ENCODE measurements at regions not wholly inside any gene's neighbourhood (a gene's known extent, or its start where the extent isn't known, plus 50 kb on each side); places are given as distances from the start of the nearest gene placed in this dataset.

DNA sequence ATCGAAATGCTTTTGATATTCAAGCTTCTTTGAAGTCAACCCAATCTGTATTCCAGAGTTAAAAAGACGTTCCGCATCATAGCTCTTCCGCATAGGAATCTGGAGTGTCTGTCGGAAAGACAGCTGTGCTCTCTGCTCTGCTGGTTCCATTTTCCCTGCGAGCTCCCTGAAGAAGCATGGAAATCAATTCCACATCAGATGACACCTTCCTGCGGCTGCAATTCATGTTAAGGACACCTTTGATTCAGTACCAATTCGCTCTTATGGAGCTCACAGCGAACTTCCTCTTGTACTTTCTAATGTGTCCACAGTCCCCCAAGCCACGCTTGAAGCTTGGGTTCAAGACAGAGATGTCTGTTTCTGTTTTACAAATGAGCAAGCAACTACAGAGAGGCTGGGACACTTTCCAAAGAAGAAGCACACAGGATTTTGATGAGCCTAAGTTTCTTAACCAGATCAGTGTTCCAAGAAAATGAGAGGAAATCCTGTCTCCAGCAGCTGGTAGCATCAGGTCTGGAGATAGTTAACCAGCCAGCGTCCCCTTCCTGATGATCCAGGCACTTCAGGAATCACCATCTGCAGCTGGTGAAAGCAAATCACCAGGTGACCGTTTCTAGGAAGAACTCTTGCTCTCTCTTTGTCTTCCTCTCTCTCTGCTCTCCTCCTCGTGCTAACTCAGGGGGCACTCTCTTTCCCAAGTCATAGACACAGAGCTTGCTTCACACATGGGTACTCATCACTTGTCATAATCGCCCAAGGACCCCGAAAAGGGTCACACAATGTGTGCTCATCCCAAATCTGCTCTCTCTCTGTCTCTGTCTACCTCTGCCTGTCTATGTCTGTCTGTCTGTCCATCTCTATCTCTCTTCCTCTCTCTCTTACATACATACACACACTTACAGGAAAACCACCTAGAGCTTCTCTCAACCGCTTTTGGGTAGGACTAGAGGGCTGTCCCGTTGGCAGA lies 281.8 kb downstream of the FAM43A start:
- no peak overlapping the region for H3K9ac ChIP-seq
- no peaks in the 10 kb centered on the region for H3F3A ChIP-seq (replicated peaks; ENCODE audit: insufficient read depth)
- H3K4me2 ChIP-seq, result no peak overlapping the region
- H2AFZ ChIP-seq (ENCODE audit: low read depth), result no peak overlapping the region
- no peak for DNase-seq
- peaks cover 7% of the 10 kb centered on the region; the same call in 1 of the 2 replicates for H3K27me3 ChIP-seq (ENCODE audit: insufficient read depth)
- H3K4me1 ChIP-seq (ENCODE audit: control insufficient read depth in 1 of 2, insufficient read depth in 2 of 2, low read depth in 1 of 2, low read length in 1 of 2), result no peaks in the 10 kb centered on the region; a peak in 1 of 4 replicates
- ChIA-PET POLR2A (interaction anchor here (0.6 kb wide), 1 partner anchor 95 kb away, joined by 3 read pairs; no protein-coding TSS in a partner anchor), CTCF (interaction anchor here (0.7 to 1.9 kb wide), 4 partner anchors 9 to 285 kb away, joined by 3 to 6 read pairs (median 4); no protein-coding TSS in a partner anchor)
- H3K36me3 ChIP-seq (replicated peaks in 1 of 2; ENCODE audit: control insufficient read depth in 1 of 2, insufficient read depth in 2 of 2, low read length in 1 of 2), result no peaks in the 10 kb centered on the region
- TF ChIP-seq ELF1 (IDR thresholded peaks at IDR 0.05) (no peak), NFIC (IDR thresholded peaks at IDR 0.05; ENCODE audit: borderline replicate concordance) (no peak)
- TF ChIP-seq, protein P1, sequence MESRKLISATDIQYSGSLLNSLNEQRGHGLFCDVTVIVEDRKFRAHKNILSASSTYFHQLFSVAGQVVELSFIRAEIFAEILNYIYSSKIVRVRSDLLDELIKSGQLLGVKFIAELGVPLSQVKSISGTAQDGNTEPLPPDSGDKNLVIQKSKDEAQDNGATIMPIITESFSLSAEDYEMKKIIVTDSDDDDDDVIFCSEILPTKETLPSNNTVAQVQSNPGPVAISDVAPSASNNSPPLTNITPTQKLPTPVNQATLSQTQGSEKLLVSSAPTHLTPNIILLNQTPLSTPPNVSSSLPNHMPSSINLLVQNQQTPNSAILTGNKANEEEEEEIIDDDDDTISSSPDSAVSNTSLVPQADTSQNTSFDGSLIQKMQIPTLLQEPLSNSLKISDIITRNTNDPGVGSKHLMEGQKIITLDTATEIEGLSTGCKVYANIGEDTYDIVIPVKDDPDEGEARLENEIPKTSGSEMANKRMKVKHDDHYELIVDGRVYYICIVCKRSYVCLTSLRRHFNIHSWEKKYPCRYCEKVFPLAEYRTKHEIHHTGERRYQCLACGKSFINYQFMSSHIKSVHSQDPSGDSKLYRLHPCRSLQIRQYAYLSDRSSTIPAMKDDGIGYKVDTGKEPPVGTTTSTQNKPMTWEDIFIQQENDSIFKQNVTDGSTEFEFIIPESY (IDR thresholded peaks at IDR 0.05; ENCODE audit: borderline replicate concordance, low read depth), result no peak
- no peak overlapping the region for H3K27ac ChIP-seq (ENCODE audit: low read depth in 2 of 2, low read length in 1 of 2)
- WGBS (ENCODE audit: low lambda C conversion rate), result 53% methylated on average over 17 of the region's 17 CpGs
- no peak overlapping the region for H3K4me3 ChIP-seq (ENCODE audit: low read depth in 2 of 2, low read length in 1 of 2)
- no peaks in the 10 kb centered on the region for H4K20me1 ChIP-seq (ENCODE audit: insufficient read depth)
- no peaks in the 10 kb centered on the region for H3K9me2 ChIP-seq
- H3K79me2 ChIP-seq (ENCODE audit: insufficient read depth), result no peaks in the 10 kb centered on the region
- H3K9me3 ChIP-seq, result no peaks in the 10 kb centered on the region

DNA sequence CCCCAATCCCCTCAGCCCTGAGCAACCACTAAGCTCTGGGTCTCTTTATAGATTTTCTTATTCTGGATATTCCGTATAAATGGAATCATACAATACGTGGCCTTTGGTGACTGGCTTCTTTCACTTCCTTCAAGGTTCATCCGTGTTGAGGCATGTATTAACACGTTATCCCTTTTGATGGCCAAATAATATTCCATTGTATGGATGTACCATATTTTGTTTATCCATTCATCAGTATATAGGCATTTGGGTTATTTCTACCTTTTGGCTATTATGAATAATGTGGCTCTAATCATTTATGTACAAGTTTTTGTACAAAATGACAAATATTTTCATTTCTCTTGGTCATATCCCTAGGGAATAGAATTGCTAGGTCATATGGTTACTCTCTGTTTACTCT lies 284.4 kb downstream of the FAM43A start:
- no peaks in the 10 kb centered on the region; a peak in 1 of 4 replicates for H3K4me1 ChIP-seq (ENCODE audit: control insufficient read depth in 1 of 2, insufficient read depth in 2 of 2, low read depth in 1 of 2, low read length in 1 of 2)
- no peak for DNase-seq
- H3K4me3 ChIP-seq (ENCODE audit: low read depth in 2 of 2, low read length in 1 of 2), result no peak overlapping the region
- H3K27ac ChIP-seq (ENCODE audit: low read depth in 2 of 2, low read length in 1 of 2), result no peak overlapping the region
- no peaks in the 10 kb centered on the region for H3F3A ChIP-seq (replicated peaks; ENCODE audit: insufficient read depth)
- H4K20me1 ChIP-seq (ENCODE audit: insufficient read depth), result no peaks in the 10 kb centered on the region
- H3K9me2 ChIP-seq, result no peaks in the 10 kb centered on the region
- 49% methylated on average over 4 of the region's 4 CpGs for WGBS (ENCODE audit: low lambda C conversion rate)
- H3K4me2 ChIP-seq, result no peak overlapping the region
- no peak overlapping the region for H2AFZ ChIP-seq (ENCODE audit: low read depth)
- H3K27me3 ChIP-seq (ENCODE audit: insufficient read depth), result peaks cover 7% of the 10 kb centered on the region; the same call in 1 of the 2 replicates
- no peaks in the 10 kb centered on the region for H3K36me3 ChIP-seq (replicated peaks in 1 of 2; ENCODE audit: control insufficient read depth in 1 of 2, insufficient read depth in 2 of 2, low read length in 1 of 2)
- ChIA-PET POLR2A (no interaction called here), CTCF (no interaction called here)
- no peak overlapping the region for H3K9ac ChIP-seq
- no peaks in the 10 kb centered on the region for H3K9me3 ChIP-seq
- TF ChIP-seq, protein P2, sequence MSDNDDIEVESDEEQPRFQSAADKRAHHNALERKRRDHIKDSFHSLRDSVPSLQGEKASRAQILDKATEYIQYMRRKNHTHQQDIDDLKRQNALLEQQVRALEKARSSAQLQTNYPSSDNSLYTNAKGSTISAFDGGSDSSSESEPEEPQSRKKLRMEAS (IDR thresholded peaks at IDR 0.05; ENCODE audit: low read depth), result no peak
- TF ChIP-seq EP300 (IDR thresholded peaks at IDR 0.05; ENCODE audit: borderline replicate concordance in 1 of 2, low read depth in 1 of 2, low read length in 1 of 2) (no peak), MXI1 (IDR thresholded peaks at IDR 0.05; ENCODE audit: low read depth, low read length) (no peak), GATA2 (CRISPR knock-in tag; IDR thresholded peaks at IDR 0.05) (no peak), ELF1 (IDR thresholded peaks at IDR 0.05) (no peak), TEAD4 (IDR thresholded peaks at IDR 0.05; ENCODE audit: borderline replicate concordance, insufficient read depth) (no peak), EZH2phosphoT487 (IDR thresholded peaks at IDR 0.05; ENCODE audit: borderline replicate concordance, low read depth) (no peak)
- no peaks in the 10 kb centered on the region for H3K79me2 ChIP-seq (ENCODE audit: insufficient read depth)
